AG10803 (cell line): ENCODE measurements at regions not wholly inside any gene's neighbourhood (a gene's known extent, or its start where the extent isn't known, plus 50 kb on each side); places are given as distances from the start of the nearest gene placed in this dataset.

Source experiments
- DNase-seq: peaks from one replicate; pipeline ENCODE4 v3.0.0; 2010; ENCODE audit warnings: low read depth
- H3K4me3 ChIP-seq: 2 replicates; pipeline ENCODE4 v1.5.1; 2011; ENCODE audit warnings: mild to moderate bottlenecking, low read length, control low read depth
- CTCF ChIP-seq: conservative IDR thresholded peaks from 2 replicates; pipeline ENCODE4 v1.5.1; 2011; ENCODE audit warnings: mild to moderate bottlenecking, low read length, control low read depth, inconsistent platforms

- no peak for TF ChIP-seq CTCF
- no peak overlapping the region for H3K4me3 ChIP-seq
- no peak for DNase-seq
Measured at GRCh38 chr19:30864391-30865215, 484.6 kb downstream of the TSHZ3 start.

DNA sequence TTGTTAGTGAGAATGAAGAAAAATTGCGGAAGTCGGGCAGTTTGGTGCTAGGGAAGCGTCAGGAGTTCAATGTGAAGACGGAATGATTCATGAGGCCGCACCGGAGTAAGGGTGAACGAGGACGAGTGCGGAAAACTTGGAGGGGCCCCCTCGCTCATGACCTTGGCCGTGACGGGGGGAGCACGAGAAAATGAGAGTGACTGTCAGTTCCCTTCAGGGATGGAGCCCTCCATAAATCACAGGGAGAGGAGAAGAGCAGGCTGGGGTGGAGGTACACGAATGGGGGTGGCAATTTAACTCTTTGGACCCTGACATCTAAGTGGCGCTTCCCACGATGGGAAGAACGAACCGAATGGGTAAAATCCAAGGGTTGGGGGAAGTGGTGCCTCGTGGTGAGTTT is 486.4 kb downstream of the TSHZ3 start:
- TF ChIP-seq CTCF = no peak

GRCh38 chr19:30861919-30862318 is 487.3 kb downstream of the TSHZ3 start:
- no peak overlapping the region for H3K4me3 ChIP-seq
- no peak for TF ChIP-seq CTCF
- DNase-seq = no peak

More for the DNA sequence above, 486.4 kb downstream of the TSHZ3 start:
- DNase-seq = no peak
- no peak overlapping the region for H3K4me3 ChIP-seq

GRCh38 chr19:30857966-30858490 is 485.8 kb downstream of the ZNF536 start:
- no peak for DNase-seq
- no peak for TF ChIP-seq CTCF

GRCh38 chr19:30857388-30857787 is 485.2 kb downstream of the ZNF536 start:
- no peak for TF ChIP-seq CTCF
- DNase-seq = no peak
- no peak overlapping the region for H3K4me3 ChIP-seq

More at GRCh38 chr19:30857966-30858490, 485.8 kb downstream of the ZNF536 start:
- H3K4me3 ChIP-seq = no peak overlapping the region

DNA sequence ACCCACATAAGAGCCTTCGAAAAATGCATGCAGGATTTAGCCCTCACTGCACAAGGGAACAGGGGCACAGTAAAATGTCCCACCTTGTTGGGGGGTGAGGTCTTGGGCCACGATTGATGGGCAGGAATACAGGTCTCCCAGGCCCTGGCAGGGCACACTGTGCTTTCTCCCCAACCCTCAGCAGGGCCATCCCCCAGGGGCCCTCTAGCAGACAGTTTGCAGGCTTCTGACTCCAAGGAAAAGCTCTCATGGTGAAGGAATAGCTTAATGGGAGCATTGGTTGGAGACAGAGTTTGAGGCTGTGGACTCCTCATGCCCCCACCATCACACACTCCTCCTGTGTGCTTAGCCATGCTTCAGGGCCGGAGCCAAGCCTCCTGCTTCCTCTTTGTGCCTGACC is 484.6 kb downstream of the ZNF536 start:
- no peak for TF ChIP-seq CTCF
- no peak overlapping the region for H3K4me3 ChIP-seq
- no peak for DNase-seq

DNA sequence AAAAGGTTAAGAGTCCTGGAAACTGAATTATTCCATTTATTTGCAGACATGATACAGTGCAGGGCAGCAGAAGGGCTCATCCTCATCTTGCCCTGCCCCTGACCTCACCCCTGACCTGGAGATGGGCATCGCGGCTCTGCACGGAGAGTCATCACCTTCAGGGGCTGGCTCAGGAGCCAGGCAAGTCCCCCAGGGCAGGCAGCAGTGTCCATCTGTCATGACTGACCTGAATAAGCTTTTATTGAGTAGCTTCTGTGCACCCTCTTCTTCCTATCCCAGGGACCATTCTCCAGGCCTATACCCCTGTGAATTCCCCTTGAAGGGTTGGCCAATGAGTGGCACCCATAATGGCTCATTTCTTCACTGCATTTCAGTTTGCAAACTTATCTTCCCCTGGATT is 484.2 kb downstream of the ZNF536 start:
- no peak for TF ChIP-seq CTCF
- DNase-seq = no peak
- no peak overlapping the region for H3K4me3 ChIP-seq
